Frontal cortex (tissue), 3 donors: ENCODE measurements at regions not wholly inside any gene's neighbourhood (a gene's known extent, or its start where the extent isn't known, plus 50 kb on each side); places are given as distances from the start of the nearest gene placed in this dataset.

ENCODE experiments used
- DNase-seq, 2 donors: peaks; one replicate each; pipeline ENCODE4 v3.0.0; 2012; ENCODE audit warnings: low spot score in 2 of 2
- FAIRE-seq: peaks from 2 replicates; lab custom pipeline; 2012; peaks lifted over from hg19 to GRCh38; lab: Jason Lieb, UNC
- donor health status: control.
- donor health status: control.
- donor health status: control.

GRCh38 chr14:59069163-59069854, 119.2 kb upstream of the DAAM1 start:
- DNase-seq (no peak), FAIRE-seq (no peak)

GRCh38 chr14:59075506-59075905, 113.0 kb upstream of the DAAM1 start:
- DNase-seq (no peak), FAIRE-seq (no peak)

GRCh38 chr14:59081720-59082119, 106.7 kb upstream of the DAAM1 start:
- FAIRE-seq (no peak), DNase-seq (no peak)

- FAIRE-seq: no peak
- no peak for DNase-seq
Observed at GRCh38 chr14:59085207-59085739, 103.2 kb upstream of the DAAM1 start.

- no peak for DNase-seq
- FAIRE-seq: no peak
Observed at GRCh38 chr14:59086241-59086882, 102.1 kb upstream of the DAAM1 start.

GRCh38 chr14:59087240-59087639, 101.2 kb upstream of the DAAM1 start:
- no peak for FAIRE-seq

GRCh38 chr14:59087711-59088110, 100.8 kb upstream of the DAAM1 start:
- no peak for FAIRE-seq

More at GRCh38 chr14:59087240-59087639, 101.2 kb upstream of the DAAM1 start:
- DNase-seq: no peak

GRCh38 chr14:59090572-59090971, 97.9 kb upstream of the DAAM1 start:
- FAIRE-seq (no peak), DNase-seq (no peak)

More at GRCh38 chr14:59087711-59088110, 100.8 kb upstream of the DAAM1 start:
- no peak for DNase-seq

GRCh38 chr14:59091404-59091803, 97.1 kb upstream of the DAAM1 start:
- DNase-seq (no peak), FAIRE-seq (no peak)

- DNase-seq (no peak), FAIRE-seq (no peak)
Observed at GRCh38 chr14:59091976-59092375, 96.5 kb upstream of the DAAM1 start.

GRCh38 chr14:59093902-59094301, 94.6 kb upstream of the DAAM1 start:
- DNase-seq: no peak
- FAIRE-seq: no peak

- FAIRE-seq: no peak
Observed at GRCh38 chr14:59096303-59096702, 92.2 kb upstream of the DAAM1 start.

GRCh38 chr14:59097681-59098080, 90.8 kb upstream of the DAAM1 start:
- DNase-seq (no peak), FAIRE-seq (no peak)

More at GRCh38 chr14:59096303-59096702, 92.2 kb upstream of the DAAM1 start:
- DNase-seq: no peak

GRCh38 chr14:59098377-59098776, 90.1 kb upstream of the DAAM1 start:
- no peak for DNase-seq
- FAIRE-seq: no peak

- FAIRE-seq: no peak
- DNase-seq: no peak
Observed at GRCh38 chr14:59100205-59100604, 88.3 kb upstream of the DAAM1 start.

- DNase-seq: no peak
- no peak for FAIRE-seq
Observed at GRCh38 chr14:59101476-59101875, 87.0 kb upstream of the DAAM1 start.

GRCh38 chr14:59103396-59103795, 85.1 kb upstream of the DAAM1 start:
- DNase-seq: no peak
- FAIRE-seq: no peak

- FAIRE-seq (no peak), DNase-seq (no peak)
Observed at GRCh38 chr14:59107819-59108218, 80.6 kb upstream of the DAAM1 start.

GRCh38 chr14:59116984-59117415, 71.5 kb upstream of the DAAM1 start:
- DNase-seq (no peak), FAIRE-seq (no peak)

- FAIRE-seq: no peak
- DNase-seq: no peak
Observed at GRCh38 chr14:59117754-59118528, 70.5 kb upstream of the DAAM1 start.

- FAIRE-seq (no peak), DNase-seq (no peak)
Observed at GRCh38 chr14:59120921-59121320, 67.5 kb upstream of the DAAM1 start.
